ENCODE measurements at regions not wholly inside any gene's neighbourhood (a gene's known extent, or its start where the extent isn't known, plus 50 kb on each side); places are given as distances from the start of the nearest gene placed in this dataset.

DNA sequence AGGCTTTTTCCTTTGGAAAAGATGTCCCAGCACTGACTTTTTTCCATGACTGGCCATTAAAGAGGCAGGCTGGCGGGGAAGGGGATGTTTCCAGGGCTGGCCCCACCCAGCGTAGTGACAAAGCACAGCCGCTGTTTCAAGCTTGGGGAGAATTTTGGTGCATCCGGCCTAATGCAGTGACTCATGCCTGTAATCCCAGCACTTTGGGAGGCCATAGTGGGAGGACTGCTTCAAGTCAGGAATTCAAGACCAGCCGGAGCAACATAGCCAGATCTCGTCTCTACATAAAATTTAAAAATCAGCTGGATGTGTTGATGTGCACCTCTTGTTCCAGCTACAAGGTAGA, 78.0 kb upstream of the SH3BP4 start:
- no peak for DNase-seq (ENCODE audit: low spot score, unreplicated experiment)

DNA sequence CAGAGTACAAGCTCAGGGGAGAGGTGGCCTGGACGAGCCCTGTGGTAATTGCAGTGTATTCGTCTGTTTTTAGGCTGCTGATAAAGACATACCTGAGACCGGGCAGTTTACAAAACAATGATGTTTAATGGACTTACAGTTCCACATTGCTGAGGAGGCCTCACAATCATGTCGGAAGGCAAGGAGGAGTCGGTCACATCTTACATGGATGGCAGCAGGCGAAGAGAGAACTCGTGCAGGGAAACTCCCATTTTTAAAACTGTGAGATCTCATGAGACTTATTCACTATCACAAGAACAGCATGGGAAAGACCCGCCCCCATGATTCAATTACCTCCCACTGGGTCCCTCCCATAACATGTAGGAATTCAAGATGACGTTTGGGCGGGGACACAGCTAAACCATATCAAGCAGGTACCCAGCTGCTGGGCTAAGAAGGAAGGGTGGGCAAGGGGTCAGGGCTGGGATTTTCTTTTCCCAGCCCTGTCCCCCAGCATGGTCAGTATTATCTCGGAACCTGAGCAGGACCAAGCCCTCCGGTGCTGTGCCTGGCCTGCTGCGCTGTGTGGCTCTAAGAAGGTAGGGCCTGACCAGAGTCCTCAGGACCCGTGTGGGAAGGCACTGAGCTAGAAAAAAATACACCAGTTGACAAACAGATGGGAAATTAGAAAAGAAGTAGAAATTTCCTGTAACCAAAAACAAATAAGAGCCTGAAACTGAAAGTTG, 78.6 kb upstream of the SH3BP4 start:
- no peak overlapping the region for H3K4me3 Mint-ChIP-seq (ENCODE audit: low read depth)
- no peak for DNase-seq (ENCODE audit: low spot score, unreplicated experiment)
- H3K27ac Mint-ChIP-seq = no peak overlapping the region
- H3K4me1 Mint-ChIP-seq (ENCODE audit: low read depth) = peaks cover 6% of the 10 kb centered on the region
- peaks cover 29% of the 10 kb centered on the region for H3K27me3 Mint-ChIP-seq
- TF ChIP-seq, protein P1, sequence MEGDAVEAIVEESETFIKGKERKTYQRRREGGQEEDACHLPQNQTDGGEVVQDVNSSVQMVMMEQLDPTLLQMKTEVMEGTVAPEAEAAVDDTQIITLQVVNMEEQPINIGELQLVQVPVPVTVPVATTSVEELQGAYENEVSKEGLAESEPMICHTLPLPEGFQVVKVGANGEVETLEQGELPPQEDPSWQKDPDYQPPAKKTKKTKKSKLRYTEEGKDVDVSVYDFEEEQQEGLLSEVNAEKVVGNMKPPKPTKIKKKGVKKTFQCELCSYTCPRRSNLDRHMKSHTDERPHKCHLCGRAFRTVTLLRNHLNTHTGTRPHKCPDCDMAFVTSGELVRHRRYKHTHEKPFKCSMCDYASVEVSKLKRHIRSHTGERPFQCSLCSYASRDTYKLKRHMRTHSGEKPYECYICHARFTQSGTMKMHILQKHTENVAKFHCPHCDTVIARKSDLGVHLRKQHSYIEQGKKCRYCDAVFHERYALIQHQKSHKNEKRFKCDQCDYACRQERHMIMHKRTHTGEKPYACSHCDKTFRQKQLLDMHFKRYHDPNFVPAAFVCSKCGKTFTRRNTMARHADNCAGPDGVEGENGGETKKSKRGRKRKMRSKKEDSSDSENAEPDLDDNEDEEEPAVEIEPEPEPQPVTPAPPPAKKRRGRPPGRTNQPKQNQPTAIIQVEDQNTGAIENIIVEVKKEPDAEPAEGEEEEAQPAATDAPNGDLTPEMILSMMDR (IDR thresholded peaks at IDR 0.05; ENCODE audit: unreplicated experiment) = no peak
- H3K9me3 Mint-ChIP-seq (ENCODE audit: low read depth) = peaks cover 26% of the 10 kb centered on the region
- peaks cover 12% of the 10 kb centered on the region for H3K36me3 Mint-ChIP-seq (ENCODE audit: insufficient read depth)

More for the DNA sequence above, 78.0 kb upstream of the SH3BP4 start:
- Mint-ChIP-seq H3K9me3 (ENCODE audit: low read depth) (peaks cover 26% of the 10 kb centered on the region), H3K4me3 (ENCODE audit: low read depth) (no peak overlapping the region), H3K4me1 (ENCODE audit: low read depth) (peaks cover 6% of the 10 kb centered on the region), H3K27ac (no peak overlapping the region), H3K27me3 (peaks cover 29% of the 10 kb centered on the region), H3K36me3 (ENCODE audit: insufficient read depth) (peaks cover 12% of the 10 kb centered on the region)
- TF ChIP-seq, protein P1 (IDR thresholded peaks at IDR 0.05; ENCODE audit: unreplicated experiment) = no peak

DNA sequence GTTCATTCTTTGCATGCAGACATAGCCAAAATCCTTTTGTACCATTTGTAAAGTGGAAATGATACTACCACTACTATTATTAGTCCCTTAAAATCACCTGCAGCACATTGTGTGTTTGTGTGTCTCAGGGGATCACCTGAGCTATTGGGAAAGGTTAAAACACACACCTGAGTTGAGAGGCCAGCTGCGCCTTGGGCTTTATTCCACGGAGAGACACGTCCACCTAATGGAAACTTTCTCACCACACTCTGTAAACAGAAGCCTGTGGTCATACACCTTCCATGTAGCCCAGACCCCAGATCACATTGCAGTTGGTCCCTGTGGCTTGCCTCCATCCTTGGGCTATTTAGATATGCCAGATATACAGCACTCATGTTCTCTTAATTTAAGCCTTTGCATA, 81.8 kb upstream of the SH3BP4 start:
- no peak for DNase-seq (ENCODE audit: low spot score, unreplicated experiment)
- Mint-ChIP-seq H3K27ac (no peak overlapping the region), H3K36me3 (ENCODE audit: insufficient read depth) (peaks cover 9% of the 10 kb centered on the region), H3K9me3 (ENCODE audit: low read depth) (peaks cover 10% of the 10 kb centered on the region), H3K27me3 (peaks cover 36% of the 10 kb centered on the region), H3K4me1 (ENCODE audit: low read depth) (peaks cover 6% of the 10 kb centered on the region), H3K4me3 (ENCODE audit: low read depth) (no peak overlapping the region)
- TF ChIP-seq, protein P1 (IDR thresholded peaks at IDR 0.05; ENCODE audit: unreplicated experiment) = no peak

DNA sequence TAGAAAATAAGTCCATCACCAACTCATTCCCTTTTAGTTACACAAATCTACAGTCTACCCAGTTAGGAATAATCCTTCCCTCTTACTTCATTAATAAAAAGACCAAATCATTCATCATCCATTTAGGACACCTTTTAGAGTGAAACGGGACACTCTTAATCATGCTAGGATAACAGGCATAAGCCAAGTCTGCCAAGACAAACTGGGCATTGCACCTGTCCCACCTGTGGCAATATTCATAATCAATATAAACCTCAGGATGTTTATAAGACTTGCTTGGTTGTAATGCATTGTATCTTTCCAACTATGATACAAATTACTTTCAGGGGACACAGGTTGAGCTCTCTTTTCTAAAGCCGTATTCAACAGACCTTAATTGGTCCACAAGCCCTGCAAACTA, 82.7 kb upstream of the SH3BP4 start:
- Mint-ChIP-seq H3K4me1 (ENCODE audit: low read depth) (peaks cover 6% of the 10 kb centered on the region), H3K36me3 (ENCODE audit: insufficient read depth) (peaks cover 9% of the 10 kb centered on the region), H3K4me3 (ENCODE audit: low read depth) (no peak overlapping the region), H3K9me3 (ENCODE audit: low read depth) (peaks cover 10% of the 10 kb centered on the region), H3K27ac (no peak overlapping the region), H3K27me3 (peaks cover 31% of the 10 kb centered on the region)
- TF ChIP-seq, protein P1 (IDR thresholded peaks at IDR 0.05; ENCODE audit: unreplicated experiment) = no peak
- no peak for DNase-seq (ENCODE audit: low spot score, unreplicated experiment)

DNA sequence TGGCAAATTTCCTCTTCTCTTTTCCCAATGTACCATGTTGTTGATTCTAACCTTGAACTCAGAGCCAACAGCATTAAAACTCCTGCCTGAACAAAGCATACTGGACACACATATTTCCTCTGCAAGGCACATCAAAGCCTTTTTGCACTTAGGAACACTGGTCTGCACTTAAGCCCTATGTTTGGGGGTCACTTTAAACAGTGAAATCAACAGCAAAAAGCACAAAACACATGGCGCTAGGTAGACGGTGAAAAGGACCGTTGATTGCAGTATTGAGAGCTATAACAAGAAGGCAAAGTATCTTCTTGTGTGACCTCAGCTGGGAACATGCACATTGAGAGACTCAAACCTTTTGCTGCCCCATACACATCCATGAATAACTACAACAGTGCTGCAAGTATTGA, 83.9 kb upstream of the SH3BP4 start:
- Mint-ChIP-seq H3K4me3 (ENCODE audit: low read depth) (no peak overlapping the region), H3K27ac (no peak overlapping the region), H3K36me3 (ENCODE audit: insufficient read depth) (peaks cover 5% of the 10 kb centered on the region), H3K9me3 (ENCODE audit: low read depth) (peaks cover 6% of the 10 kb centered on the region), H3K4me1 (ENCODE audit: low read depth) (peaks cover 9% of the 10 kb centered on the region), H3K27me3 (peaks cover 31% of the 10 kb centered on the region)
- TF ChIP-seq, protein P1 (IDR thresholded peaks at IDR 0.05; ENCODE audit: unreplicated experiment) = no peak
- DNase-seq (ENCODE audit: low spot score, unreplicated experiment) = no peak

Measured in progenitor cell of endocrine pancreas (in vitro differentiated cells).